ENCODE measurements at regions not wholly inside any gene's neighbourhood (a gene's known extent, or its start where the extent isn't known, plus 50 kb on each side); places are given as distances from the start of the nearest gene placed in this dataset.

DNA sequence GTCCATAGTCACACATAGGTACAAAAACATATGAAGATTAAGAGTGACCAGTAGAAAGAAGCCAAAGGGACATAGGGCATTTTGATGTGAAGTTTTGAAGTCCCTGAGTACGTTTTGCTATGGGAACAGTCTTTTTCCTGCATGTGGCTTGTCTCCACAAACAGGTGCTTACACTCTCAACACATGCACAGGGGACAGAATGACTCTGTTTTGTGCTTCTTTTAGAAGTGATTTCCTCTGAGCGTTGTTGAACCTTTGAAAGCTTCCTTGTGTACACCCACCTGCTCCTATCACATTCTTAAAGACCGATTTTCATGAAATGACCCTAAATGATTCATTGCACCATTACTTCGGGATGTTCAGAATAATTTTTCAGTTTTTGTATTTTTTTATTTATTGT, 338.8 kb upstream of the CDH4 start:
- no peak for TF ChIP-seq CTCF (conservative IDR thresholded peaks at IDR 0.05; ENCODE audit: low read length)
- no peak for TF ChIP-seq EZH2phosphoT487 (IDR thresholded peaks at IDR 0.05; ENCODE audit: borderline replicate concordance, low read depth, low read length)

All from OCI-LY7 (cell line).